ENCODE measurements at regions not wholly inside any gene's neighbourhood (a gene's known extent, or its start where the extent isn't known, plus 50 kb on each side); places are given as distances from the start of the nearest gene placed in this dataset.

GRCh38 chr1:8078176-8078671 is 52.1 kb upstream of the ERRFI1 start:
- Histone ChIP-seq H3K36me3 (no peaks in the 10 kb centered on the region), H3K9me3 (no peaks in the 10 kb centered on the region), H3K4me3 (no peak overlapping the region), H3K27ac (peak overlapping the region; percentile 81 to 83), H3K4me1 (ENCODE audit: control insufficient read depth in 1 of 2, low read depth in 2 of 2) (peaks cover 35 to 59% of the 10 kb centered on the region in 2 donors), H3K27me3 (replicated peaks; ENCODE audit: insufficient read depth) (no peaks in the 10 kb centered on the region)
- ATAC-seq (ENCODE audit: insufficient number of reproducible peaks, low FRiP score, low read depth), result peak; percentile 41
- no peak for DNase-seq (ENCODE audit: low spot score)
- no peak for TF ChIP-seq CTCF (IDR thresholded peaks at IDR 0.05)

- H3K4me1 ChIP-seq (ENCODE audit: control insufficient read depth in 1 of 2, low read depth in 2 of 2), result peaks cover 30 to 54% of the 10 kb centered on the region in 2 donors
- no peak overlapping the region for H3K4me3 ChIP-seq
These were observed 51.5 kb upstream of the ERRFI1 start for GRCh38 chr1:8077602-8078001.

GRCh38 chr1:8077120-8077573 is 51.0 kb upstream of the ERRFI1 start:
- ATAC-seq (ENCODE audit: insufficient number of reproducible peaks, low FRiP score, low read depth), result peak; percentile 93
- DNase-seq (ENCODE audit: low spot score), result peak; percentile 55
- Histone ChIP-seq H3K27ac (peak overlapping the region; percentile 81 to 83), H3K4me1 (ENCODE audit: control insufficient read depth in 1 of 2, low read depth in 2 of 2) (peaks cover 28 to 50% of the 10 kb centered on the region in 2 donors), H3K9me3 (no peaks in the 10 kb centered on the region), H3K27me3 (replicated peaks; ENCODE audit: insufficient read depth) (no peaks in the 10 kb centered on the region), H3K36me3 (no peaks in the 10 kb centered on the region), H3K4me3 (peak overlapping the region; percentile 18)
- TF ChIP-seq CTCF (IDR thresholded peaks at IDR 0.05), result peak; percentile 33

More at GRCh38 chr1:8077602-8078001, 51.5 kb upstream of the ERRFI1 start:
- Histone ChIP-seq H3K9me3 (no peaks in the 10 kb centered on the region), H3K27ac (peak overlapping the region; percentile 81 to 83), H3K27me3 (replicated peaks; ENCODE audit: insufficient read depth) (no peaks in the 10 kb centered on the region), H3K36me3 (no peaks in the 10 kb centered on the region)
- ATAC-seq (ENCODE audit: insufficient number of reproducible peaks, low FRiP score, low read depth) (no peak), DNase-seq (ENCODE audit: low spot score) (no peak)
- TF ChIP-seq CTCF (IDR thresholded peaks at IDR 0.05), result no peak

- Histone ChIP-seq H3K27ac (peak overlapping the region; percentile 81 to 83), H3K4me3 (no peak overlapping the region), H3K27me3 (replicated peaks; ENCODE audit: insufficient read depth) (no peaks in the 10 kb centered on the region), H3K36me3 (no peaks in the 10 kb centered on the region), H3K4me1 (ENCODE audit: control insufficient read depth in 1 of 2, low read depth in 2 of 2) (peaks cover 28 to 51% of the 10 kb centered on the region in 2 donors), H3K9me3 (no peaks in the 10 kb centered on the region)
- TF ChIP-seq CTCF (IDR thresholded peaks at IDR 0.05), result no peak
- DNase-seq (ENCODE audit: low spot score) (no peak), ATAC-seq (ENCODE audit: insufficient number of reproducible peaks, low FRiP score, low read depth) (no peak)
These were observed 50.1 kb upstream of the ERRFI1 start for GRCh38 chr1:8076176-8076575.

Data from thoracic aorta (tissue), 2 donors.